Hepatic stellate cell (primary cell): ENCODE measurements at regions not wholly inside any gene's neighbourhood (a gene's known extent, or its start where the extent isn't known, plus 50 kb on each side); places are given as distances from the start of the nearest gene placed in this dataset.
A peak's percentile ranks its signal among the peaks of the same experiment; 100 is the strongest.
"Not testable (repeated sequence)": the region's sequence is repeated elsewhere in the genome, so short reads cannot be mapped to it uniquely, and the experiment has no call there.

ENCODE experiments used
- DNase-seq: peaks from one replicate; pipeline ENCODE4 v3.0.0; 2011; ENCODE audit warnings: low spot score

DNA sequence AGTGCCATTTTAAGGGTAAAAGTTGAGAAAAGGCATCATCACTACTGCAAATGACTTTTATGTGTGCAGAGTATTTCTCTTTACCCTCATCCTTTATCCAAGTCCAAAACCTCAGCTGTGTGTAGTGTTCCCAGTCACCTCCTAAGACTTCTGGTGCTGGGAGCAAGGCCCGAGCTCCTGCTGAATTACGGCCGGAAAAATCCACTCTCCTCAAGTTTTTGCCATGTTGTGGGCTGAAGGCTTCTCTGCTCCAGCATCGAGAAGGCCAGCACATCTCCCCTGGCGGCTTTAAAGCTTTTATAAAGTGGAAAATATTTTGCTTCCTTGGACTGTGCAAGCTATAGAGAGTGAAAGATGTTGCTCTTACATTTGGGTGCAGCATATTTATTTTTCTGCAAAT lies 153.2 kb upstream of the THBS2 start:
- DNase-seq: no peak

DNA sequence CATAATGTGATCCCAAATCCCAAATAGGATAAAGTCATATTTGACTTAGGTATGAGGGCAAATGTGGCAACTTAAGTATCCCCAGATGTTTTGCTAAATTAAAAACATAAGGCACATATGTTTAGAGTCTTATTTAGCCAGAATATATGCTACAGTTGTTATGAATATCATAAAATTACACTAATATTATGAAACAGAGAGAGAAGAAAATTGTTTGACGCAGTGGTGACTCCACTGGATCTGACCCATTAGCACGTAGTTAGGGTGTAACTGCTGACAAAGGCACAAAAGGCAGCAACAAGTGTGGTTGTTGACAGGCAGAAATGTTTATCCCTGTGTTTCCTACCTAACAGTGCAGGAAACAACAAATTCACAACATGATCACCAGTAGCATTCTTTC lies 152.4 kb upstream of the THBS2 start:
- DNase-seq: no peak

GRCh38 chr6:169404828-169405227 lies 151.2 kb upstream of the THBS2 start:
- no peak for DNase-seq

DNA sequence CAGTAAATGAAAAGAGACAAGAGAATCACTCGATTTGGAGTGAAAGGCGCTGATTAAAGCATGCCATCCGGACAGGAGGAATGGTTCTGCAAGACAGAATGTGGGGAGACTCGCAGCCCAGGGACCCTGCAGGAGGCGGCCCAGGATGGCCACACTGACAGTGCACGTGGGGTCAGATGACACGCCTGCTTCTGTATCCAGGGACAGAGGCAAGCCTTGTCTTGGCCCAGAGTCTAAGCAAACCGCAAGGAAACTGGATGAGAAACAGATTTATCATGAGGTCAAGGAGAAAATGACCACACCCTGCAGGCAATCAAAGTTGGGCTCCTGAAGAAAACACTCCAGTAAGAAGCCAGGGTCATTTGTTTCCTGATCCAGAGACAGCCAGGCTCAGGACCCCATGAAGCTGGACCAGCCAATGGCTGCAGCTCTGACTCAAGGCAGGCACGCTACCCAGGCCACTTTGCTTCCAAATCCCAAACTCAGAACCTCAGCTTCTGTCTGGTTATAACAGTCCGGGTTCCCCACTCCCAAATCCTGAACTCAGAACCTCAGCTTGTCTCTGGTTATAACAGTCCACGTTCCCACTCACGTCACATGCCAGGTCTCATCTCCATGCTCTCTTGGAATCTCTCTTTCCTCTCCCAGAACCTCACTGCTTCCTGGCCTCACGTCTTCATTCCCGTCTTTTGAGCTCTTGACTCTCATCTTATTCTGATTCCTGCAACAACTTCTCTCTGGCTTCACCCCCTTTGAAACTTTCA lies 144.9 kb upstream of the THBS2 start:
- no peak for DNase-seq

DNA sequence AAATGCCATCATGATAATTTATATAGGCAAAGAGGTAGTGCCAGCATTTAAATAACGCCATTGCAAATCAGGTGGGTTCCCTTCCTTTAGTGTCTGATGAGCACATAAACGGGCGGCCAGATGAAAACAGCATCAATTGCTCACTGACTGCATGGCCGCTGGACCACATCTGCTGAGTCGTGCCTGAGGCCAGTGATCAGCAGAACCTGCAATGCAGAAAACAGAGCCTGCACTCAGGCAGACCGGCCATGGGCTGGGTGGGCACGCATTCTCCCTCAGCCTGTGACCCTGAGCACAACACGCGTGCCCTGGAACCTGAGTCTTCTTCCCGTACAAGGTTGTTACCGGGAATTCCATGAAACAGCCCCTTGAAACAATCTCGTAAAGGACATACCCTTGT lies 144.0 kb upstream of the THBS2 start:
- DNase-seq: no peak

- no peak for DNase-seq
Observed at GRCh38 chr6:169396554-169397163, 143.0 kb upstream of the THBS2 start.

- not testable (repeated sequence) for DNase-seq
Observed at GRCh38 chr6:169396009-169396539, 142.4 kb upstream of the THBS2 start.

GRCh38 chr6:169395080-169395805 lies 141.6 kb upstream of the THBS2 start:
- DNase-seq: no peak

DNA sequence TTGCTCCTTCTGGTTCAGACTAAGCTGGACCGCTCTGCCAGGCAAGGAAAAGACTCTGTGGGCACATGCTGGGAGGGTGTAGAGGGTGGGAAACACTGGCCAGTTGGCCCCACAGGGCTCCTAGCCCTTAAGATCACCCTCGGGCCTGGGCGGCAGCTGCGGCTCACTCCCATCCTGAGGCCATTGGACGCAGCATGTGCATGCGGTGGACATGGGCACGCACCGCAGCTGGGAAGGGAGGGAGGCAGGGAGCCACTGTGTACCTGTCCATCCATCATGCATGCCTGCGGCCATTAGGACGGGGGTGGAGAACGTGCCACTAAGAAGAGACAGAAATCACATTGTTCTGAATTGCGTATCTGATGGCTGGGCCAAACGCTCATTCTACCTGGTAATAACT lies 140.1 kb upstream of the THBS2 start:
- DNase-seq: no peak

- no peak for DNase-seq
Observed at GRCh38 chr6:169391473-169392071, 137.9 kb upstream of the THBS2 start.

GRCh38 chr6:169388395-169389166 lies 134.9 kb upstream of the THBS2 start:
- DNase-seq: no peak

DNA sequence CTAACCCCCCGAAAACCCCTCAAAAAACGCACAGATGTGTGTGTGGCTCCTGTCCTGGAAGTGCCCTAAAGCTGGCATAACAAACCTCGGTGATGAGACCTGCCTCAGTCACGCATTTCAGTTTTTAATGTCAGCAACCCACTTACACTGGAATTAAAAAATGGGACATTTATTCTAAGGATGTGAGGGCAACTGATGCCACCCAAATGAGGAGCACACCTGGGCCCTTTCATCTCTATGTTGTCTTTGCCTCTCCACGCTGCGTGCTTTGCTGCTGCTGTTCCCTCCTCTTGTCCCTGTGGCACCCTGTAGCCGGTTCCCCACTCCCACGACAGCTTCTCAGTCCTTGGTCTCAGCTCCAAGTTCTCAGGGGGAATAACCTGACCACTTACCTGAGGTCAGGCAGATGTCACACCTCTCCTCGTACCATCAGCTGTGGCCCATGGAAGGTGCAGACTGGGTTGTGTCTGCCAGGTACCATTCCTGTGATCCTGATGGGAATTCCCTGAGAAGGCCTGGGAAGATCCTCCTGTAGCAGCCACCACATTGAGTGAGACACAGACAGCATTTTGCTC lies 134.2 kb upstream of the THBS2 start:
- DNase-seq: no peak

DNA sequence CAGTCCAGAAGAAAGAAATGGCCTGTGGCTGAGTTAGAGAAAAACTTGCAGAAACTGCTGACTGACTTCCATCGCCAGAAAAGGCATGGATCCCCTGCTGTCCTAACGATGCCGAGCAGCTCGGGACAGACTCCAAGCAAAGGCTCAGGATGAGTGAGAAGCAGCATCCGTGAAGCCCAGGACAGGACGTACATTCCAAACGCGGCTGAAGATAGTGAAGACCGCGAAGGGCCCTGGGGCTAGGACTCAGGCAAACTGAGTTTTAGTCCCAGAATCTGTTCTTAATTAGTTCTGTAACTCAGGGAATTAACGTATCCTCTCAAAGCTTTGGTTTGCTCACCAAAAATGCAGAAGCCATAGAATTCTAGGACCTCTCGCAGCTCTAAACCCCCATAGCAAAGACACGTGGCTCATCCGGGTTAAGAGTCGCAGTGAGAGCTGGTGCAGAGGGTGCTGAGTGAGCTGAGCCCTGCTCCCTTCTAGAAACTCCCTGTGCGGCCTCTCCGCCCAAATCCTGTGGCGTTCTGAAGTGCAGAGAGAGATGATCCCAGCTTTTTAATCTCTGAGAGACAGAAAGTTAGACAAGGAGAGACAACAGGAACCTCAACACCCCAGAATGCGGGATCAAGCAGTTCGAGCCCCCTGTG lies 132.9 kb upstream of the THBS2 start:
- peak; percentile 41 for DNase-seq

GRCh38 chr6:169385237-169385880 lies 131.7 kb upstream of the THBS2 start:
- no peak for DNase-seq

- DNase-seq: no peak
Observed at GRCh38 chr6:169384291-169384690, 130.6 kb upstream of the THBS2 start.

- no peak for DNase-seq
Observed at GRCh38 chr6:169383265-169383664, 129.6 kb upstream of the THBS2 start.

- no peak for DNase-seq
Observed at GRCh38 chr6:169382735-169383134, 129.1 kb upstream of the THBS2 start.

- DNase-seq: no peak
Observed at GRCh38 chr6:169381988-169382387, 128.3 kb upstream of the THBS2 start.

DNA sequence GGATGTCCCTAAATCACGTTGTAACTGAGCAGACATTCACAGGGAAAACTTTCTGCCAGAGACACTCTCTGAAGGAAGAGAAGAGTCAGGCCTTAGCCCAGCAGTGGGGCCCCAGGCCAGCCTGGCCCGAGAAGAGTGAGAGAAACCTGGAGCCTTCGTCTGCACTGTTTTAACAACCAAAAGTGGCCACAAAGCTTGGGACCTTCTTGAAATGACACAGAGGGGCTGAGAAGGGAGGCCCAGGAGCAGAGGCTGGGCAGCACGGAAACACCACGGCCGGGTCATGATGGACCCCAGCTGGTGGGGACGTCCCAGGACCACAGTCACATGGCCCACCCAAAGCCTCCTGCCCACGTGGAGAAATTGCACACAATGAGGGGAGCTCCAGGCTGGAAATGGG lies 126.8 kb upstream of the THBS2 start:
- no peak for DNase-seq

GRCh38 chr6:169379495-169380070 lies 125.9 kb upstream of the THBS2 start:
- no peak for DNase-seq
